ENCODE measurements at regions not wholly inside any gene's neighbourhood (a gene's known extent, or its start where the extent isn't known, plus 50 kb on each side); places are given as distances from the start of the nearest gene placed in this dataset.
A peak's percentile ranks its signal among the peaks of the same experiment; 100 is the strongest.

DNA sequence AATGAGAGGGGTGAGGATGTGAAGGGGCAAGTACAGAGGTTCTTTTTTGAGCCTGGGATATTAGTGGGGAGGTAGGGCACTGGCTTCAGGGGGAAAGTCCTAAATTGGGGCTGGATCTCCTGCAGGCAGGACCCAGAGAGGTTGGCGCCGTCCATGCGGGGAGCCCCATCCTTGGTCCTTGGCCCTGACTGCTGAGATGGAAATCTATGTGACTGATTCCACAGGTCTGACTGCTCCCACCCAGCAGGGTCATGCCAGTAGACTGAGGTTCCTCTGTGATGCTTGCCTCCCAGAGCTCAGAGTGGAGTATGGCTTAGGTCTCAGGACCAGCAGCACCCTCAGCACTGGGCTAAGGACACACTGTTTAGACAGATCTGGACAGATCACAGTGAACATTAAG is 988.6 kb upstream of the TMEM132C start (continued):
- TF ChIP-seq, protein P1, sequence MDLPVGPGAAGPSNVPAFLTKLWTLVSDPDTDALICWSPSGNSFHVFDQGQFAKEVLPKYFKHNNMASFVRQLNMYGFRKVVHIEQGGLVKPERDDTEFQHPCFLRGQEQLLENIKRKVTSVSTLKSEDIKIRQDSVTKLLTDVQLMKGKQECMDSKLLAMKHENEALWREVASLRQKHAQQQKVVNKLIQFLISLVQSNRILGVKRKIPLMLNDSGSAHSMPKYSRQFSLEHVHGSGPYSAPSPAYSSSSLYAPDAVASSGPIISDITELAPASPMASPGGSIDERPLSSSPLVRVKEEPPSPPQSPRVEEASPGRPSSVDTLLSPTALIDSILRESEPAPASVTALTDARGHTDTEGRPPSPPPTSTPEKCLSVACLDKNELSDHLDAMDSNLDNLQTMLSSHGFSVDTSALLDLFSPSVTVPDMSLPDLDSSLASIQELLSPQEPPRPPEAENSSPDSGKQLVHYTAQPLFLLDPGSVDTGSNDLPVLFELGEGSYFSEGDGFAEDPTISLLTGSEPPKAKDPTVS (IDR thresholded peaks at IDR 0.05; ENCODE audit: low read depth, low read length) = no peak
- TF ChIP-seq TAF1 (IDR thresholded peaks at IDR 0.05; ENCODE audit: borderline replicate concordance, low read depth, low read length) (no peak), WRNIP1 (IDR thresholded peaks at IDR 0.05; ENCODE audit: borderline replicate concordance, low read depth, low read length) (no peak)

DNA sequence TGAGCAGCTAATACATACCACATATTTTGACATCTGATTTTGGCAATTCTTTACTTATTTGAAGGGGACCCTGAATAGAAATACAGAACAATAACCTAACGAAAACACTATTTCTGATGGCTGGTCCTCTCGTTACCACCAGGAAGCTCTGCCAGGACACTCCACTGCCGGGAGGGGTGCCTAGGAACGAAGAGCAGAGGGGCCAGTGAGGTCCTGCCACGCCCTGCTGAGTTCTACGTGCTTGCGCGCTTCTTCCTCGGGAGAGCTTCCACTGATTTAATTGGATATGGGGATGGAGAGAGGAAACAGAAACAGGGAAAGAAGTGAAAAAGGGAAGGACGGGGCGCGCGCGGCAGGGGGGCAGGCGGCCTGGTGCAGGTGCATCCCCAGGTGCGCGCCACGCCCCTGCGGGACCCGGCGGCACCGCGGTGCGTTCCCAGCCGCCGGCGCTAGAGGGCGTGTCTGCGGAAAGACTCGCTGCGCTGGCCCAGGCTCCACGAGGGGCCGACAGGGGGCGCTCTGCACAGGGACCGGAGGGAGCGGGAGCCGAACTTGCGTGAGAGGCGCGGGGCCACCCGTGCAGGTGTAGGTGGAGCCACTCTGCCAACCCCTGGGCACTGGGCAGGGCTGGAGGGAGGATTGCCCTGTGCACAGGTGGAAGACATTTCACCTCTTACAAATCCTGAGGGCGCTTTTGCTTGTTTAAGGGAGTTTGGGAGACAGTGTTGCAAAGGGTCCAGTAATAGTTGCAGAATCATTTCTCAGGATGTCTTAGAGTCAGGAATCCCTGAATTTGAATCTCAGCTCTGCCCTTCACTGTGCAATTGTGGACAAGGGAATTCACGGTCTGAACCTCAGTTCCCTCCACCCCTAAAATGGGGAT is 986.3 kb upstream of the TMEM132C start:
- RAD21 ChIA-PET (ENCODE audit: unreplicated experiment) = no interaction called here
- H3K4me1 ChIP-seq (ENCODE audit: control insufficient read depth, insufficient read depth, low read length) = no peaks in the 10 kb centered on the region
- H3K9me3 ChIP-seq (replicated peaks; ENCODE audit: control insufficient read depth, insufficient read depth, low read length) = no peaks in the 10 kb centered on the region; the same call in none of the 3 replicates
- H3K27ac ChIP-seq (ENCODE audit: control insufficient read depth, insufficient read depth) = no peak overlapping the region
- no peak overlapping the region for H3K4me3 ChIP-seq
- no peak overlapping the region for H2AFZ ChIP-seq (ENCODE audit: control insufficient read depth, low read depth, low read length)
- CTCF ChIA-PET = interaction anchor here (0.6 to 1.0 kb wide), 3 partner anchors 16 to 239 kb away, joined by 3 to 4 read pairs (median 3); no protein-coding TSS in a partner anchor
- H4K20me1 ChIP-seq (ENCODE audit: control insufficient read depth, insufficient read depth) = no peaks in the 10 kb centered on the region
- no peak for FAIRE-seq
- no peak overlapping the region for H3K4me2 ChIP-seq (ENCODE audit: control insufficient read depth, insufficient read depth)
- H3K9ac ChIP-seq (ENCODE audit: control insufficient read depth, insufficient read depth, low read length) = no peak overlapping the region
- no TSS peak for BruUV-seq (replicated peaks)
- WGBS (ENCODE audit: insufficient coverage, insufficient replicate concordance, low lambda C conversion rate, missing lambda C conversion rate) = 69% methylated on average over 29 of the region's 43 CpGs
- no peak for TF ChIP-seq BCL11A (IDR thresholded peaks at IDR 0.05; ENCODE audit: low read depth, low read length)
- TF ChIP-seq YY1 (IDR thresholded peaks at IDR 0.05; ENCODE audit: low read depth, low read length) = 0 out of 2 replicates have a peak, but pooled peaks have one; percentile 29
- TF ChIP-seq, protein P2, sequence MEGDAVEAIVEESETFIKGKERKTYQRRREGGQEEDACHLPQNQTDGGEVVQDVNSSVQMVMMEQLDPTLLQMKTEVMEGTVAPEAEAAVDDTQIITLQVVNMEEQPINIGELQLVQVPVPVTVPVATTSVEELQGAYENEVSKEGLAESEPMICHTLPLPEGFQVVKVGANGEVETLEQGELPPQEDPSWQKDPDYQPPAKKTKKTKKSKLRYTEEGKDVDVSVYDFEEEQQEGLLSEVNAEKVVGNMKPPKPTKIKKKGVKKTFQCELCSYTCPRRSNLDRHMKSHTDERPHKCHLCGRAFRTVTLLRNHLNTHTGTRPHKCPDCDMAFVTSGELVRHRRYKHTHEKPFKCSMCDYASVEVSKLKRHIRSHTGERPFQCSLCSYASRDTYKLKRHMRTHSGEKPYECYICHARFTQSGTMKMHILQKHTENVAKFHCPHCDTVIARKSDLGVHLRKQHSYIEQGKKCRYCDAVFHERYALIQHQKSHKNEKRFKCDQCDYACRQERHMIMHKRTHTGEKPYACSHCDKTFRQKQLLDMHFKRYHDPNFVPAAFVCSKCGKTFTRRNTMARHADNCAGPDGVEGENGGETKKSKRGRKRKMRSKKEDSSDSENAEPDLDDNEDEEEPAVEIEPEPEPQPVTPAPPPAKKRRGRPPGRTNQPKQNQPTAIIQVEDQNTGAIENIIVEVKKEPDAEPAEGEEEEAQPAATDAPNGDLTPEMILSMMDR (IDR thresholded peaks at IDR 0.05 in 2 of 3, conservative IDR thresholded peaks at IDR 0.05 in 1 of 3; ENCODE audit: control insufficient read depth in 2 of 3, extremely low read depth in 1 of 3, insufficient read depth in 1 of 3, low read depth in 3 of 3, low read length in 3 of 3) = peak; percentile 52 to 55 (median 54)
- no peaks in the 10 kb centered on the region for H3K36me3 ChIP-seq (ENCODE audit: control insufficient read depth in 2 of 2, insufficient read depth in 2 of 2, low read length in 1 of 2)
- ATAC-seq = peak; percentile 64
- SMC1A ChIA-PET (ENCODE audit: uncharacterized antibody, unreplicated experiment) = interaction anchor here (1.4 kb wide), 1 partner anchor 9 kb away, joined by 3 read pairs; no protein-coding TSS in a partner anchor
- H3K79me2 ChIP-seq (ENCODE audit: control insufficient read depth, insufficient read depth, low read length) = no peaks in the 10 kb centered on the region
- no peak for DNase-seq (ENCODE audit: low read depth, low spot score)
- no peaks in the 10 kb centered on the region for H3K27me3 ChIP-seq (replicated peaks in 1 of 2; ENCODE audit: control insufficient read depth in 2 of 2, insufficient read depth in 2 of 2, low read length in 1 of 2)
- POLR2A ChIA-PET = no interaction called here
- in situ Hi-C loops (cut with MboI) (no loop called here), intact Hi-C loops (cut with micrococcal nuclease; ENCODE audit: unreplicated experiment) (no loop called here)
